HG03175 (cell line): ENCODE measurements at regions not wholly inside any gene's neighbourhood (a gene's known extent, or its start where the extent isn't known, plus 50 kb on each side); places are given as distances from the start of the nearest gene placed in this dataset.

Source experiments
- ATAC-seq: cut with Tn5 transposase; IDR thresholded peaks from one replicate; pipeline ENCODE4 v1.9.1; 2021; ENCODE audit warnings: mild to moderate bottlenecking, moderate library complexity; ENCODE audit not compliant: unreplicated experiment

DNA sequence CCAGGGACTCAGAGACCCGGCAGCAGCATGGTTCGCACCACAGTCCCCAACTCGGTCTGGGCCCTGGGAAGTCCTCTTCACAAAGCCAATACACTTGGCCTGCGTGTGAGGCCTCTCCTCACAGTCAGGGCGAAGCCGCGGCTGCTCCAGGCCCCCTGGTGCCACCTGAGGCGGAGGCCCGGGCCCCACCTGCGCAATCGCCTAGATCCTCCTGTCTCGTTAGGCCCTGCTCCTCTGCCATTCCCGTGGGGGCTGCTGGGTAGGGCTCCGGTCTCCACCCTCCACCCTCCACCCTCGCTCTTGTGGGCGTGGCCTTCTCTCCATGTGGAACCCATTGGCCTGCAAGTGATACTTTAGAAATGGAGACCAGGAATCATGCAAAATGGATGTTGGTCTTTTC is 553.3 kb downstream of the INHBA start:
- no peak for ATAC-seq

DNA sequence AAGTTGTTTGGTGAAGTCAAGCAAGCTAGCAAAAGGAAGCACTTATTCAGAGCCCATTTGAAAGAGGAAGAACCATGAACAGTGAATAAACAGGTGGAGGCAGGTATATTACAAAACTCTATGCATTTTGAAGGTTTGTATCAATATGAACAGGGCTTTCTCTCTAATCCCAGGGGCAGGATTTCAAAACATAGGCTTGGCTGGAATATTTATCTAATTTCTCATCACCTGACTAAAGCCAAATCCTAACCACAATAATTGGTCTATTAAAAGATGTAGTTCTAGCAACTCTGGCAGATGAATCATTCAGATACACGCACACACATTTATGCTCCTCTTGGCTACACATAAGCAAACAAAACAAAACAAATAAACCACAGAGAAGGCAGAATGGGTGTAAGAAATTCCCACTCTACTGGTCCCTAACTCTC is 554.4 kb downstream of the INHBA start:
- no peak for ATAC-seq

DNA sequence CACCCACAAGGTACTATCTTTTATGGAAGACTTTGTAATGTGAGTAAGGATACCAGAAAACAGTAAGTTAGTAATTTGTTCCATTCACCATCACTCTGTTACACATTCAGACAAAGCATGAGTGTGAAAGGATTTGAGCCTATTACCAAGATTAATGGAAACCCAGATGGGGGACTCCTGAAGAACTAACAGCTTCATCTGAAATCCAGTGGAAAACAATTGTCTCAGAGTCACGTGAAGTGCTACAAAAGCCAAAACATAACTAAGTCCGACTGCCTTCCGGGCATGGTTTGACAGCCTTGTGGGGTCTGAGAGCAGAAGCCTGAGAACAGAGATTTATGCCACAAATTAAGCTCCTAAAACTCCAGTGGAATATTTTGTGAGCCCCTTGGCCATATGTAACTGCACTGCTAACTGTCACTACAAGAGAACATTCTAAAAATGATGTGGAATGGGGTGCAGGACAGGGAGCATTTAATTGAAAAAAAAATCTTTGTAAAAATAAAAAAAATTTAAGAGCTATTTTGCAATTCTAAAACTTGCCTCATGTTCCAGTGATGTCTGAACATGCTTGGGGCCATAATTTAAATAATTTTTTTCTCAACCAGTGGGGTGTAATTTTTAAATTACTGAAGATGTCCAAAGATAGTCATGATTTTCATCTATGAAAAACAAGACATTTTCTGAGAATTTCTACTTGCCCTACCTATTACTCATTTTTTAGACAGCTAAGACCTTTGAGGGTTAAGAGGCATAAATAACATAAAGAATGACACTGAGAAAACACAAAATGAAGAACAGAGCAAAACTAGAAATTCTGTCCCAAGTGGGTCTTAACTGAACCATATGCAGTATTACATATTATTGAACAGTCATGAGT is 555.0 kb downstream of the INHBA start:
- no peak for ATAC-seq

DNA sequence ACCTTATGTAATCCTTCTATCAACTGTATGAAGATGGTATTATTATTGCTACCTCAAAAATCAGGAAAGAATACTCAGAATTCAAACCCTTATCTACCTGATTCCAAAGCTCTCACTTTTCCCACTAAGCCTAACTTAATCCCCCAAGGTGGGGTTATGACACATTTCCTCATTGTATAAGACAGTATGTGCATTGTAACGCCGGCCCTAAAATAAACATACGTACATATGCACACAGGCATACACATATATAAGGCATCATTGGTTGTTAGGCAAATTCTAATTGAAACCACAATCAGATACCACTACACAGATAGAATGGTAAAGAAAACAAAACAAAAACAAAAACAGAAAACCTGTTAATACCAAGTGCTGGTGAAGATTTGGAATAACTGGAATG is 556.5 kb downstream of the INHBA start:
- no peak for ATAC-seq

DNA sequence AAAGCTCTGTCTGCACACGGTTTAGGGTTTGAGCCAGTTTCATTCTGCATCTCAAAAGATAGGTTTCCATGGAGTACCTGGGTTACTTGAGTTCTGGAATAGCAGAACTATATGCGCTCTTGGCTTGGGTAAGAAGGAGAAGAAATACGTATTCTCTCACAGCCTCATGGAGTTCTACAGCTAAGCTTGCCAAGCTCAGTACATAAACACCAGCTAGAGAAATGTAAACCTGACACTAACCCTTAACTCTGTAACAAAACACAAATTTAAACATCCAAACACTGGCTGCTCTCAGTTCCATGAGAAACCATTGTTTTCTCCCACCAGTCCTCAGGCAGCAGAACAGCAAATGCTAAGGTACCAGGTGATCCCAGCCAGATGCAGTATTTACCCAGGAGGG is 557.2 kb downstream of the INHBA start:
- ATAC-seq: no peak

DNA sequence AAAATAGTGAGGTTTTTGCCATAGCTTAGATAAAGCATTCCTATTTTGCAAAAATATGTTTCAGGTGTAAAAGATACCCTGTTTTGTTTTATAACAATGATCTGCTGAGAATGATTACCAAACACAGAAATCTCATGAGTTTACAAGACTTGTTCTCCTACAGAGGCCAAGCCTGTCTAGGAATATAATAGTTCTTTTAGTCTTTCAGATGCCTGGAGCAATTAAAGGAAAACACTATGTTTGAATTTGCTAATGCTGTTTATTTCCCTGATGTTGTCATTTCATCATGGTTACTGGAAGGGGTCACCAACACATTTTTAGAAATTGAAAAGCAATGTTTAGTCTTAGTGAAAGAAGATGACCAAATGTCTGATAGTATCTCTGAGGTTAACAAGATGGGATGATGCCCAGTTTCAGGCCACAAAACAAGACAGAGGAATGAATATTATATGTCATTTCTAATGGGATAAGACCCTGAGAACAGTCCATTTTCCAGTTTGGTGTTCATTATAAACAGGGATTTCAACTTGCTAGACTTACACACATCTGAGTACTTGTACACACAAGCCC is 559.9 kb downstream of the INHBA start:
- ATAC-seq: no peak

DNA sequence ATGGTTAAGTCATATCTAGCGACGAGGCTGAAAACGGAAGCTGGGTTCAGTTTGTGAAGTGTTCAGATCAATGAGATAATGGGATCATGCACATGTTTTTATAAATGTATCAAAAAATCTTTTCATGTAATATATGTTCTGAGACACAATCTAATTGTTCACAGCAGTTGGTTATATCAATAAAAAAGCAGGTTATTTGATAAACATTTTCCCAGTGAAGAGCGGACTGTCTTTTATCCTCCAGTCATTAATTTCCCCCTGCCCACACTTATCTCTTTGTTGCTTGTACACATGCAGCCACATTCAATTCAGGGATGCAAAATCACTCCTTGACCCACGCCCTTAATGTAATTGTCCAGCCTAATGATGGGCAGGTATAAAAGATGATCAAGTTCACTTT is 563.1 kb downstream of the INHBA start:
- ATAC-seq: no peak

DNA sequence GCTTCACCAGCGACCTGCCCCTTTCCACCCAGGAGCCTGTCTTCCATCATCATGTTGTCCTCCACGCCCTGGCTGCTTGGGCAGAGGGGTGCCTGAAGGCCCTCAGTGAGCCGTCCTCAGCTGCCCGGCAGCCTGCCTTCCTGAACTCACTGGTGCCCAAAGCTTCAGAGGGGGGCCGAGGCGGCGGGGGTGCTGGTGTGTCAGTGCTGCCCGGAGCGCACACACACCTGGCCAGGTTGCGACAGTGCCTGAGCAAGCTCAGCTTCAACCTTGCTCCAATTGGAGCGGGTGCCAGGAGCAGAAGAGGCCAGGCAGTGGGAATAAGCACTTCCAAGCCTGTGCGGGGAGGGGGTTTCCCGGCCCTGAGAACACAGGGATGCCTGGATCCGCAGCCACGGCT is 566.3 kb downstream of the INHBA start:
- no peak for ATAC-seq

DNA sequence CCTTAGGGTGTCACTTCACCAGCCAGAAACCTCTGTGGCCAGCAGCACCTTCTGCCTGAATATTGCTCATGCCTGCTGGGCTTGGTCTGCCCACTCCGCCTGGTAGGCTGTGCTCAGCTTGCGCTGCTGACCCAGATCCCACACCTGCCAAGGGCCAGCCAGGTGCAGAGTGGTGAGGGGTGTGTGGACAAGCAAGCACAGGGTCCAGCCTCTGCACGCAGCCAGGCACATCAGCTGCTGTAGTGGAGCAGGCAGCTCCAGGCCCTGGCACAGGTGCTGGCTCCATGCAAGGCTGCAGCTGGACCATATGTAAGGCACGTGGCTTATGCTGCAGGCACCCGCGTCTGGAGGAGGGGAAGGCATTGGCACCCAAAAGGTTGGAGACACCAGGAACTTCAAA is 567.4 kb downstream of the INHBA start:
- ATAC-seq: no peak

DNA sequence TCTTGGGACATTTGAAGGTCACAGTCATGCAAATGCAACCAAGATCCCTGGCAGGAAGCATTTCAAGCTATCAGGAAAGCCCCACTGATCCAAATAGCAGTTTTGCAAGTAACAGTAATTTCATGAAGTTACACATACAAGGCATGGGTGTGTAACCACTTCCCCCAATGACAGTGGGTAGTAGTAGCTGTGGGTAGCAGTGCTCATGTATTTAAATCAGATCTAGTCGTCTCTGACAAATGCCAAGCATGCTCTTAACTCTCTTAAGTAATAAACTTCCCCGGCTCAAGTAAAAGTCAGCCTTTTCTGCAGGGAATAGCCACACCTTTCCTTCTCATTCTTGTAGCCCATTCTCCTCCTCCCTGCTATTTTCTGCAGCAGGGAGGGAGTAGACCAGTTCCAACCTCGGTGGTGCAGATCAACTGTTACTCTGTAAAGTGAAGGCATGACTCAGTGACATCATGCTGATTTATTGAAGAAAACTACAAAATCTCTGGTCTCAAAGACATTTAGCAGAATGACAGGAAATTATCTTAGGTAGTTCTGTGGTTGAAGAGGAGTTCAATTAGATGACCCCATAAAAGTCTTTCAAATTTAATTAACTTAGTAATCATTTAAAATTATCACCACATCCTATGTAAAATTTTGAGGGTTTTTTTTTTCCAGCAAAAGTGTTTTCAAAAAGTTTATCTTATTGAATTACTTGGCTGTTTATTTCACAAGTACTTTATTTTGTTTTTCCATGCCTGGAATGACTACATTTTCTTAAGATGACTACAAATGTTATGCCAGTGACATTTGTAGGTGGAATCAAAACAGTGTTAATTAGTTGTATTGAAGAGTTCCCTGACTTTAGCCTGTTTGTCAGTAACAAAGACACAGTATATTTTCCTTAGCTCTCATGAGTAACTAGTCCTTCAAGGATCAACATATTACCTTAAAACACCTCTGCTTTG is 568.3 kb downstream of the INHBA start:
- ATAC-seq: peak; percentile 77

DNA sequence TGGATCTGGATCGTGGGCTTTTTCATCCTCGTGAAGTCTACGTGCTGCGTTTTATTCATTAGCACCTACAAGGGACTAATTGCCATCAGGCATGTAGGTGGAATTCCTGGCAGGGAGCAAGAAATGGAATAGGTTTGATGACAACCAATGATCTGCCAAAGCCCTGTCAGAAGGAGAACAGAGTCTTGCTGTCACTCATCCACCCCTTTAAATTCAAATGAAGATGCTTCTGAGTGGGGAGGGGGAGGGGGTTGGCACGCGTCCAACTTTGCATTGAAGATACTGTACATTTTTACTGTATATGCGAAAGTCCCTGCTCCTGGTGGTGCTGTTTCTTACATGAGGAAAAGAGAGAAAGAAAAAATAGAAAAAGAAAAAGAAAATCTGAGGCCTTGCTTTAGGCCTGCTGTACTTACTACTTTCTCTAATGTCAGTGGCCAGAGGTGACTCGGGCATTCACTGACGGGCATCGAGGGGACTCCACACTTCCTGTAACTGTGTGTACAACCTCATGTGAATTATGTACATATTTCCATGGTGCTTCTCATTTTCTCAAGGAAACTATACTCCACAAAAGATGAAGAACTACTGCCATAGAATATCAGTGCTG is 569.1 kb downstream of the INHBA start:
- ATAC-seq: peak; percentile 43

DNA sequence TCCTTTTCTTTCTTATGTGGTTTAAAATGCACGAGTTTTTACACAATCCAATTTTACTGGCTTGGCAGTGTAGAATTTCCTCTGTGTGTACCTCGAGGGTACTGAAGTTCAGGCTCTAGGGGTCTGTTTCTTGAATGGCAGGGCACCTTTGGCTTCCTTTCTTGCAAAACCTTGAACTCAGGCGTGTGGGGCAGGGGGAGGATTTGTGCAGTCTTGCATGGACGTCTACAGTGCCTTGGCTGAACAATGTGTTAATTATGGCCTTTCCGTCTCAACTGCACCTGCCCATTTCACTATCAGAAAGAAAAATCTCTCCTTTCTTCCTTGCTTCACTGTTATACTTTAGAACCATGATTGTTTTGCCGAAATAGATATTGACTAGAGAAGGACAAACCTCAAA is 570.9 kb downstream of the INHBA start:
- no peak for ATAC-seq

DNA sequence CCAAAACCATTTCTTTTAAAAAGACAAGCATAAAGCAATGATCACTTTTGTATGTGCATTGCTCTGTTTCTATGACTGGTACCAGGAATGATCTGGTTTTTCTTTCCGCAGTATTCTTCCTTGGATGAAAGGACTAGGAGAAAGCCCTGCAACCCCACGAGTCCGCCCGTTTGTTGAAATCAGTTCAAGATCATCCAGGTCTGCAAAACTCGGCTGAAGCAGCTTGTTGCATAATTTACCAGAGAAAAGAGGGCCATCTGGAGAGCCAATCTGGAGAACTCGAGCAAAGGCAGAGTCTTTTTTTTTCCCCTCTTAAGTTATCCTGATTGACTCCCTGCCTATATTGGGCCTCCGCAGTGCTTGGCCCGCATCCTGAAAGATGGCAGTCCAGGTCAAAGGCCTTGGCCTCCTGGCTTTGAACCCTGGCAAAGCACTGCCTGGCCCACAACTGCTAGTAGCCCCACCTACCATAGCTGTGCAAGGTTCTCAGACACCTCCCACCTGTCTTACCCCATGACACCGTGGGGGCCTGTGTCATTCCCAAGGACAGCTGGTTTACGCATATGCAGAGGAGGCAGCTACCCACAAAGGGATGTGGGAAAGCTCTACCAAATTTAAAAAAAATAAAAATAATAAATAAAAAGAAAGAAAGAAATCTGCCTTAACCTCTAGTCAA is 572.2 kb downstream of the INHBA start:
- ATAC-seq: no peak

DNA sequence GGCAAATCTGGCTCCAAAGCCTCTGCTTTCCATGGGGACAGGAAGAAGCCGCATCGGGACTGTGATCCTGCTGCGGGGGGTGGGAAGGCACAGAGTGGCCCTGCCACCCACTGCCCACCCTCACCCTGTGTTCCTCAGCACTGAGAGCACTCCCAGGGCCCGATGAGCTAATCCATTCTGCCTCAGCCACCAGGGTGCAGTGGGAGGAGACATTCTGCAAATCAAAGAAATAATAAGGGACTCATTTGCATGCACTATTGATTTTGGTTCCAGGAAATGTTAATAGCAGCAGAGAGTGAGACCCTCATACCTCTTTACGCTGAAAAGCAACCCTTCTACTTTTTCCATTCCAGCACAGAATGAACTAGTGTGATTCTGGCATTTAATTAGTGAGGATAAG is 572.8 kb downstream of the INHBA start:
- no peak for ATAC-seq

DNA sequence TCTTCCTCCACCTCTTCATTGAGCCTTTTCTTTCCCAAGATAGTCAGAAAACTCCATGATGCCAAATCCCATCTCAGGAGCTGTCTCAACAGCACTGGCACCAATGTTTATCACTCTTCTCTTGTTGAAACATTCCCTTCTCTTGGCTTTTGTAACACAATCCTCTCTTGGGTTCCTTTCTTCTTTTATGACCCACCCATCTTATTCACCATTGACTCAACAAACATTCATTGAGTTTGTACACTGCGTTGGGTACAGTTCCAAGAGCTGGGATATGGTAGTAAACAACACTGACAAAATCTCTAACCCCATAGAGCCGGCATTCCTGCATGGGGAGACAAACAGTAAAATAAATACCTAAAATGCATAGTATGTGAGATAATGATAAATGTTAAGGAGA is 577.5 kb downstream of the INHBA start:
- no peak for ATAC-seq

DNA sequence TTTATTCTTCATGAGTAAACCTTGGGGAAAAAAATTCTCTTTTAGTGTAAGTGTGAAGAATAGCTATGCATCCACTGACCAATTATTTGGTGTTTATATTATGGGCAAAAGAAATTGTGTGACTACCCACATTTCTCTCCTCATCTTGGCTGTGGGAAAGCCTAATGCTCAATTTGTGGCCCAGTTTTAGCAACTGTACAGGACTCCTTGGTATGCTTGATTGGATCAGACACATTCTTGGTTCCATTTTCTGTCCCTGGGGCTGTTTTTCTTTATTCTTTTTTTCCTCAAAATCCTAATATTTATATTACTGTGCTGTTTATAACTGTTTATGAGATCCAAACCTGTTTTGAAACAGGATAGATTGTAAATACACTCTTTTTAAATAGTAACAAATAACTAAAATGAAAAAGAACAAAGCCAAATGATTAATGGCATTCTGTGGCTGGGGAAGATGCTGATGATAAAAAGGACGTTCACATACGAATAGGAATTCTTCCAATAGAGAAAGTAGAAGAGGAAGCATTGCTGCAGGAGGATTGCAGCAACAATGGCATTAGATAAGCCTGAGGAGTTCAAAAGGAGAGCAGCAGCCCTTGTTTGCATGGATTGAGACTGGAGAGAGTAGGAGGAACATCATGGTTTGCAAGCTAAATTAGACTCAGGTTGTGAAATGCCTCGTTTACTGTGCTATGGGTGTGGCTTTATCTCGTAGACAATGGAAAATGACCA is 580.5 kb downstream of the INHBA start:
- no peak for ATAC-seq

DNA sequence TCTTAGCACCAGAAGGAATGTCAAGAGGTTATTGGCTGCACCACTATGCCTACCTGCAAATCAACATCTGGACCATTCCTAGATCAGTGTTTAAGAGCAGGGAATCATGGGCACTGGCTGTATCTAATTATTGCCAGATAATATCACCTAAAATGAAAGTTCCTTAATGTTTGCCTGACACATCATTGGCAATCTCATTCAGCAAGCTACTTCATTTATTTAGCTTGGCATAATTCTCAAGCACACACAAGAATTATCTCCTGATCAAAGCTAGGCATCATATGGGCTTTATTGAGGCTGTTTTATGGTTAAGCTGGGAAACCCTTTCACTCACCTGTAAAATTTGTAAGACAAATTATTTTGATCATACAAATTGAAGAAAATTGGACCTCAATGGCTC is 581.7 kb downstream of the INHBA start:
- ATAC-seq: no peak

DNA sequence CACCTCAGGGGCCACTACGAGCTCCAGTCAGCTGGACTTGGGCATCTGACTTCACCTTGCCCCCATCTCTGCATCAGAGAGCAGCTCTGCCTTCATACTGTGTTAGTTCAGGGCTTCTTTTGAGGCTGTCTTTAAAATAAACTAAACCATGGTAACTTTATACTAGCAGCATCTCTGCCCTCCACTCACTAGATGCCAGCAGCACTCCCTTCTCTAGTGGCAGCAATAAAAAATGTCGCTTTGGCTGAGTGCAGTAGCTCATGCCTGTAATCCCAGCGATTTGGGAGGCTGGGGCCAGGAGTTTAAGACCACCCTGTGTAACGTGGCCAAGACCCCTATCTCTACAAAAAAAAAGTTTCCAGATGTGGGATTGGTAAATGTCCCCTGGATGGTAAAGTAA is 584.4 kb downstream of the INHBA start:
- ATAC-seq: no peak

DNA sequence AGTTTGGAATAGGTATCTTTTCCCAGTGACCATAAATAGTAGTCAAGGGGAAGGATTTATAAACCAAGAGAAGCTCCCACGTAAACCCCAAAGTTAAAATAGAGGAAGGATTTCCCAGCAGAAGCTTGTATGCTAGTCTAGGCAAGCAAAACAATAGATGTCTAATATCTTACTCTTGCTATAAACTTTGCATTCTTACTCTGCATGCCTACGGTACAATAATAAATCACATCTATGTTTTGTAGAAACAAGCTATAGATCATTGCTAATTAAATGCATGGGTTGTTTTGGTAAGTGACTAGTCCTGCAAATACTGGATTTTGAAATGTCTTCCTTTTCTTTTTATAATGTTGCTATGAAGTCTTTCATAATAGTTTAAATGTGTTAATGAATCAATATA is 585.5 kb downstream of the INHBA start:
- ATAC-seq: no peak

DNA sequence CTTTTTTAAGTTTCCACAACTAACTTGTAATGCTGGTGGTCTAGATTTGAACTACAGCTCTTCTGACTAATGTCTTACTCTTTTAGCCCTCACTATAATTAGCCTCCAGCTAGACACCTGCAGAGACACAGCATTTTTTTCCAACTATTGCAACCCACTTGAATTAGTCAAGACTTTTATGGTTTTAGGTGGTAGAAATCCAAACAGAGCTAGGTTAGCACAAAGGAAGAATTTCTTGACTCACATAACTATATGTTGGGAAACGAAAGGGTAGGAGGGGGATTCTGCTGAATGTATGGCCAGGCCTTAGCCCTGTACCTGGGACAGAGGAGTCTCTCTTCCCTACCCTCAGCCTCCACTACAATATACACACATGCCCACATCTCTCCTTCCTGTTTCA is 586.1 kb downstream of the INHBA start:
- ATAC-seq: no peak
